HG02852 (cell line): ENCODE measurements at regions not wholly inside any gene's neighbourhood (a gene's known extent, or its start where the extent isn't known, plus 50 kb on each side); places are given as distances from the start of the nearest gene placed in this dataset.
"Not testable (repeated sequence)": the region's sequence is repeated elsewhere in the genome, so short reads cannot be mapped to it uniquely, and the experiment has no call there.

ENCODE experiments used
- ATAC-seq: cut with Tn5 transposase; IDR thresholded peaks from one replicate; pipeline ENCODE4 v1.9.1; 2021; ENCODE audit warnings: mild to moderate bottlenecking, moderate library complexity; ENCODE audit not compliant: unreplicated experiment

GRCh38 chr11:34795641-34796040 is 120.5 kb downstream of the APIP start:
- ATAC-seq: no peak

GRCh38 chr11:34794696-34795095 is 121.5 kb downstream of the APIP start:
- ATAC-seq: no peak

GRCh38 chr11:34793666-34794065 is 122.5 kb downstream of the APIP start:
- ATAC-seq: no peak

GRCh38 chr11:34792814-34793258 is 123.3 kb downstream of the APIP start:
- ATAC-seq: no peak

GRCh38 chr11:34791780-34792542 is 124.2 kb downstream of the APIP start:
- ATAC-seq: no peak

- no peak for ATAC-seq
Measured at GRCh38 chr11:34790620-34791019, 125.6 kb downstream of the APIP start.

- no peak for ATAC-seq
Measured at GRCh38 chr11:34789196-34789834, 126.9 kb downstream of the APIP start.

- ATAC-seq: no peak
Measured at GRCh38 chr11:34788642-34789041, 127.5 kb downstream of the APIP start.

- no peak for ATAC-seq
Measured at GRCh38 chr11:34787895-34788294, 128.3 kb downstream of the APIP start.

- no peak for ATAC-seq
Measured at GRCh38 chr11:34787348-34787747, 128.8 kb downstream of the APIP start.

- no peak for ATAC-seq
Measured at GRCh38 chr11:34784318-34784841, 131.8 kb downstream of the APIP start.

- no peak for ATAC-seq
Measured at GRCh38 chr11:34783816-34784317, 132.3 kb downstream of the APIP start.

GRCh38 chr11:34781826-34782225 is 134.4 kb downstream of the APIP start:
- not testable (repeated sequence) for ATAC-seq

GRCh38 chr11:34775417-34775888 is 140.7 kb downstream of the APIP start:
- ATAC-seq: no peak

GRCh38 chr11:34774604-34775003 is 141.6 kb downstream of the APIP start:
- no peak for ATAC-seq

GRCh38 chr11:34773826-34774225 is 142.4 kb downstream of the APIP start:
- ATAC-seq: no peak

GRCh38 chr11:34773211-34773610 is 143.0 kb downstream of the APIP start:
- ATAC-seq: no peak

GRCh38 chr11:34770111-34770510 is 146.1 kb downstream of the APIP start:
- no peak for ATAC-seq

GRCh38 chr11:34769224-34769623 is 147.0 kb downstream of the APIP start:
- no peak for ATAC-seq

GRCh38 chr11:34762625-34763024 is 141.7 kb downstream of the EHF start:
- not testable (repeated sequence) for ATAC-seq

GRCh38 chr11:34758262-34758661 is 137.4 kb downstream of the EHF start:
- ATAC-seq: no peak

GRCh38 chr11:34757026-34757451 is 136.1 kb downstream of the EHF start:
- ATAC-seq: no peak
